ENCODE measurements at regions not wholly inside any gene's neighbourhood (a gene's known extent, or its start where the extent isn't known, plus 50 kb on each side); places are given as distances from the start of the nearest gene placed in this dataset.
"Not testable (repeated sequence)": the region's sequence is repeated elsewhere in the genome, so short reads cannot be mapped to it uniquely, and the experiment has no call there.

DNA sequence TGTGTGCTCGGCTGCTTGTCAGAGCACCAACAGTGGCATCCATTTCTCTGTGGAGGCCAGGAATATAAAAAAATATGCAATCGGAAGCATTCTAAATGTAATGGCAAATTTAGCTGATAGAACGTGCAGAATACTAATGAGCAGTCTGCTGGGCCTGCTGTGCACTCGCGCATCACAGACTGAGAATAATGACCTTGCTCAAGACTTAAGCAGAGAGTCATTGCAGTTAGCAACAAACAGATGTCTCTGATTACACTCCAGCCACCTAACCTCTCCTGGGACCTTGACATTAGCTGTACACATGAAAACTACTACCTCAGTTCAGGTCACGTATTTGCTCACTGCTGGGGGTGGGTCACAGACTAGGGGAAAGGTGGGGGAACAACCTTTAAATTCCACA, 269.2 kb upstream of the DAAM1 start:
- Histone ChIP-seq H3K4me1 (replicated peaks) (no peaks in the 10 kb centered on the region), H3K9me3 (no peaks in the 10 kb centered on the region), H3K27me3 (replicated peaks; ENCODE audit: insufficient read depth) (no peaks in the 10 kb centered on the region), H3K4me3 (no peak overlapping the region), H3K36me3 (no peaks in the 10 kb centered on the region), H3K27ac (no peak overlapping the region)
- no peak for DNase-seq (ENCODE audit: low spot score)
- intact Hi-C loops (cut with DNase I) = no loop called here
- WGBS = 75% methylated on average over 6 of the region's 6 CpGs
- TF ChIP-seq POLR2AphosphoS5 (IDR thresholded peaks at IDR 0.05) = no peak
- TF ChIP-seq, protein P1, sequence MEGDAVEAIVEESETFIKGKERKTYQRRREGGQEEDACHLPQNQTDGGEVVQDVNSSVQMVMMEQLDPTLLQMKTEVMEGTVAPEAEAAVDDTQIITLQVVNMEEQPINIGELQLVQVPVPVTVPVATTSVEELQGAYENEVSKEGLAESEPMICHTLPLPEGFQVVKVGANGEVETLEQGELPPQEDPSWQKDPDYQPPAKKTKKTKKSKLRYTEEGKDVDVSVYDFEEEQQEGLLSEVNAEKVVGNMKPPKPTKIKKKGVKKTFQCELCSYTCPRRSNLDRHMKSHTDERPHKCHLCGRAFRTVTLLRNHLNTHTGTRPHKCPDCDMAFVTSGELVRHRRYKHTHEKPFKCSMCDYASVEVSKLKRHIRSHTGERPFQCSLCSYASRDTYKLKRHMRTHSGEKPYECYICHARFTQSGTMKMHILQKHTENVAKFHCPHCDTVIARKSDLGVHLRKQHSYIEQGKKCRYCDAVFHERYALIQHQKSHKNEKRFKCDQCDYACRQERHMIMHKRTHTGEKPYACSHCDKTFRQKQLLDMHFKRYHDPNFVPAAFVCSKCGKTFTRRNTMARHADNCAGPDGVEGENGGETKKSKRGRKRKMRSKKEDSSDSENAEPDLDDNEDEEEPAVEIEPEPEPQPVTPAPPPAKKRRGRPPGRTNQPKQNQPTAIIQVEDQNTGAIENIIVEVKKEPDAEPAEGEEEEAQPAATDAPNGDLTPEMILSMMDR (IDR thresholded peaks at IDR 0.05) = no peak
- TF ChIP-seq POLR2A (IDR thresholded peaks at IDR 0.05) = no peak

DNA sequence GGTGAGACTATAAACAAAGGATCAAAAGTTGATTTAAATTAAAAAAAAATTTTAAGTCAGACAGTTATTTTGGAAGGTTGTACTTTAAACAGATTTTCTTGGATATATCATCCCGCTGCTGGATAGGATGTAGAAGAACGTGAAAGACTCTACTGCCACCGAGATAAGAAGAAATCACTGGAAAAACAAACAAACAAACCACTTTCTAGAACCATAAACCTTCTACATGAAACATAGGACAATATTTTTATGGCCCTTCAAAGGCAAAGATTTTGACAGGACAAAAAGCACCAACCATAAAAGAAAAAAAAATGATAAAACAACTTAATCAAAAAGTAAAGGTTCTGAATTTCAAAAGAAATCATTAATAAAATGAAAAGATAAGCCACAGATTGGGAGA, 268.2 kb upstream of the DAAM1 start:
- no peaks in the 10 kb centered on the region for H3K36me3 ChIP-seq
- 66% methylated on average over 3 of the region's 3 CpGs for WGBS
- intact Hi-C loops (cut with DNase I) = no loop called here
- no peak overlapping the region for H3K27ac ChIP-seq
- no peaks in the 10 kb centered on the region for H3K27me3 ChIP-seq (replicated peaks; ENCODE audit: insufficient read depth)
- DNase-seq (ENCODE audit: low spot score) = no peak
- no peaks in the 10 kb centered on the region for H3K9me3 ChIP-seq
- TF ChIP-seq POLR2AphosphoS5 (IDR thresholded peaks at IDR 0.05) = no peak
- no peak for TF ChIP-seq POLR2A (IDR thresholded peaks at IDR 0.05)
- no peak overlapping the region for H3K4me3 ChIP-seq
- no peaks in the 10 kb centered on the region for H3K4me1 ChIP-seq (replicated peaks)

DNA sequence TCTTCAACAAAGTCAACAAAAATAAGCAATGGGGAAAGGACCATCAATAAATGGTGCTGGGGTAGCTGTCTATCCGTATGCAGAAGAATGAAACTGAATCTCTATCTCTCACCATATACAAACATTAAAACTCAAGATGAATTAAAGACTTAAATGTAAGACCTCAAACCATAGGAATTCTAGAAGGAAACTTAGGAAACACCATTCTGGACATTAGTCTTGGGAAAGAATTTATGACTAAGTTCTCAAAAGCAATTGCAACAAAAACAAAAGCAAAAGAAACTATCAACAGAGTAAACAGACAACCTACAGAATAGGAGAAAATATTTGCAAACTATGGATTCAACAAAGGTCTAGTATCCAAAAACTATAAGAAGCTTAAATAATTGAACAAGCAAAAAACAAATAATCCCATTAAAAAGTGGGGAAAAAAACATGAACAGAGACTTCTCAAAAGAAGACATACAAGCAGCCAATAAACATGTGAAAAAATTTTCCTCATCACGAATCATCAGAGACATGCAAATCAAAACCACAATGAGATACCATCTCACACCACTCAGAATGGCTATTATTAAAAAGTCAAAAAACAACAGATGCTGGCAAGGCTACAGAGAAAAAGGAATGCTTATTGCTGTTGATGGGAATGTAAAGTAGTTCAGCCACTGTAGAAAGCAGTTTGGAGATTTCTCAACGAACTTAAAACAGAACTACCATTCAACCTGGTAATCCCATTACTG, 266.1 kb upstream of the DAAM1 start:
- H3K9me3 ChIP-seq; H3K4me1 ChIP-seq (replicated peaks); DNase-seq (ENCODE audit: low spot score); intact Hi-C loops (cut with DNase I); H3K36me3 ChIP-seq; H3K27me3 ChIP-seq (replicated peaks; ENCODE audit: insufficient read depth); H3K27ac ChIP-seq; H3K4me3 ChIP-seq: not testable (repeated sequence)
- 57% methylated on average over 3 of the region's 3 CpGs for WGBS

DNA sequence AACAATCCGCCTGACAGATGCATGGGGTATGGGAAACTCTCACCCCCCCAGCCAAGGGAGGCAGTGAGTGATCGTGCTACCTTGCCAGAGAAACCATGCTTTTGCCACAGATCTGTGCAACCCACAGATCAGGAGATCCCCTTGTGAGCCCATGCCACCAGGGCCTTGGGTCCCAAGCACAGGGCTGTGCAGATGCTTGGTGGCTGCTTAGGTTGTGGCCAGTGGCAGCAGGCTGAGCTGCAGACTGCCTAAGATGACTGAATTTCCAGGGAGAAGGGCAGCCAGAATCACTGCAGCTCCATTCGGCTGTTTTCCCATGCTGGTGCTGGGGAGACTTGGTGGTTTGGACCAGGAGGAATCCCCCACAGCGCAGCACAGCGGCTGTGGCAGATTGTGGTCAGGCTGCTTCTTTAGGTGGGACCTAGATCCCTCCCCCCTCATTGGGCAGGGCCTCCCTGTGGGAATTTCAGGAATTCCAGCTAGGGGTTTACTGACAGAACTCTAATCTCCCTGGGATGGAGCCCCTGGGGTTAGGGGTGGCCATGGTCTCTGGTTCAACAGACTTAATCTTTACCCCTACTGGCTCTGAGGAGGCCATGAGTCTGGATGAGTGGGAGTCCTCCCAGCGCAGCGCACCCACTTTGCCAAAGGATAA, 264.6 kb upstream of the DAAM1 start:
- H3K27me3 ChIP-seq (replicated peaks; ENCODE audit: insufficient read depth) = no peaks in the 10 kb centered on the region
- 82% methylated on average over 7 of the region's 7 CpGs for WGBS
- H3K4me1 ChIP-seq (replicated peaks) = no peaks in the 10 kb centered on the region
- no peaks in the 10 kb centered on the region for H3K36me3 ChIP-seq
- TF ChIP-seq POLR2AphosphoS5 (IDR thresholded peaks at IDR 0.05) = no peak
- TF ChIP-seq, protein P1 (IDR thresholded peaks at IDR 0.05) = no peak
- TF ChIP-seq POLR2A (IDR thresholded peaks at IDR 0.05) = no peak
- no peak overlapping the region for H3K27ac ChIP-seq
- no peaks in the 10 kb centered on the region for H3K9me3 ChIP-seq
- no peak overlapping the region for H3K4me3 ChIP-seq
- DNase-seq (ENCODE audit: low spot score) = no peak
- intact Hi-C loops (cut with DNase I) = no loop called here

DNA sequence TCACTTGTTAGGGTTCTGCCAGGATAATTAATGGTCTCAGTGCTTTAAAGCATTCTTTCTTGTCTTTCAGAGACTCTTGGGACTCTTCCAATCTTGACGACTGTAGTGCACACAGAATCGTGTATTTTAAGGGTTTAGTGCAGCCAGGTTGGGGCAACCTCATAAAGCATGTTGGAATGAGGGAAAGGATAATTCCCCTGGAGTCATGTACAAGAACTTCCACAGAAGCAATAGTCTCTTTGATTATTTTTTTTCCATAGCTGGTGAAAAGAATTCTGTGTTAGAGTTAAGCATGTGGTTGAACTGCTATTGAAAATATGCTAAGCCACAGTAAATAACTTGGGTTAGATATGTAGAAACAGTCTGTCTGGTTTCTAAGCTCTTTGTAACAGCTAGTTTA, 246.8 kb upstream of the DAAM1 start:
- TF ChIP-seq POLR2A (IDR thresholded peaks at IDR 0.05) (no peak), POLR2AphosphoS5 (IDR thresholded peaks at IDR 0.05) (no peak)
- TF ChIP-seq, protein P1 (IDR thresholded peaks at IDR 0.05) = no peak
- DNase-seq (ENCODE audit: low spot score) = no peak
- intact Hi-C loops (cut with DNase I) = no loop called here
- H3K4me3 ChIP-seq = no peak overlapping the region
- no peaks in the 10 kb centered on the region for H3K36me3 ChIP-seq
- 17% methylated on average over 2 of the region's 2 CpGs for WGBS
- no peaks in the 10 kb centered on the region for H3K9me3 ChIP-seq
- no peaks in the 10 kb centered on the region for H3K27me3 ChIP-seq (replicated peaks; ENCODE audit: insufficient read depth)
- H3K27ac ChIP-seq = no peak overlapping the region
- no peaks in the 10 kb centered on the region for H3K4me1 ChIP-seq (replicated peaks)

DNA sequence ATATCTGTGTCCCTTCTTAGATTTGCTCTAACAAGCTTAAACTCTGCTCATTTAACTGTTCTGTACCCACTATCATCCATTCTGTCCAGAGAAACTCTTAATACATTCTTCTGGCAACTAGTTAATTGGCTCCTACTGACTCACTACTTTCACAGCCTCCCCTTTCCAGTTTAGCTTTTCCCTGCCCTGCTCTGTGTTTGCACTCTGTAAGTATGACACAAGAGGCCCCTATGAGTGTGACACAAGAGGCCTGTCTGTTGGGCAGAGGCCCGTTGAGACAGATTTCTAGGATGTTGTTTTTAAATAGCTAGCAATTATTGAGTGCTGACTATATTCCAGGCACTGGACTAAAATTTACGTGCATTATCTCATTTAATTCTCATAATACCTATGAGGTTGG, 246.0 kb upstream of the DAAM1 start:
- Histone ChIP-seq H3K9me3 (no peaks in the 10 kb centered on the region), H3K4me1 (replicated peaks) (no peaks in the 10 kb centered on the region), H3K27ac (no peak overlapping the region), H3K4me3 (no peak overlapping the region), H3K36me3 (no peaks in the 10 kb centered on the region), H3K27me3 (replicated peaks; ENCODE audit: insufficient read depth) (no peaks in the 10 kb centered on the region)
- intact Hi-C loops (cut with DNase I) = no loop called here
- no peak for TF ChIP-seq POLR2AphosphoS5 (IDR thresholded peaks at IDR 0.05)
- no peak for TF ChIP-seq POLR2A (IDR thresholded peaks at IDR 0.05)
- TF ChIP-seq, protein P1 (IDR thresholded peaks at IDR 0.05) = no peak
- 71% methylated on average over 2 of the region's 2 CpGs for WGBS
- DNase-seq (ENCODE audit: low spot score) = no peak

All from prostate gland (tissue), 2 donors.